ENCODE measurements at regions not wholly inside any gene's neighbourhood (a gene's known extent, or its start where the extent isn't known, plus 50 kb on each side); places are given as distances from the start of the nearest gene placed in this dataset.

- H3K4me3 ChIP-seq (ENCODE audit: low read depth, low read length): no peak overlapping the region
These were observed 120.8 kb downstream of the CTTN start for GRCh38 chr11:70519117-70519516.

DNA sequence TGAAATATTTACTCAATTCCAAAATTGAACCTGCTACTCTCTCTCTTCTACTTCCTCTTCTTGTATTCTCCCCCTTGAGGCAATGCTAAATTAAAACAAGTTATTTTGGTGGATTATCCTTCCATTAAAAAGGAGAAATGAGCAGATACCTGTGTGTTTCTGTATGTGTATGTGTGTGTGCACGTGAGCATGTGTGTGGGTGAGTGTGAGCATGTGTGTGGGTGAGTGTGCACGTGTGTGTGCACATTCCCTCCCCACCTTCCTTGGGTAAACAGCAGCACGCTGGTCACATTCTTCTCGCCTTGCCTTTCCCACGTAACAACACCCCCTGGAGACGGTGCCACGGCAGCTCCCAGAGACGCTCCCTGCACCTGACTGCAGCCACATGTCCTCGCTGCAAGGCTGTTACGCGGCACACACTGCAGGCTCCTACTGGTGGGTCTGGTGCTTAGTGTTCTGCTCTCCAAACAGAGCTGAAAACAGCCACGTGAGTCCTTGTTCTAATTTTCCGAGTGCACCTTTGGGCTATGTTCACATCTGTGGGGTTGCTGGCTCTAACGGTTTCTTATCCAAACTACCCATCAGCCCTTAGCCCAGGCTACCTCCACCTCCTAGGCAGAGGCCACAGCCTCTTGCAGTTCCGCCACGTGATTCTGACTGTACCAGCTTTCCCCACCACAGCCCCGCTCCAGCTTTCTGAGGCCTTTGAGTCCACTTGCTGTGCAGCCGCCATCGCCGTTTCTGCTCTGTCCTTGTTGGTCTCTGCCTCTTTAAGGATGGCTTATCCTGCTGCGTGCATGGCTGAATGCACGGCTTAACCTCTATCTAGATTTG is 123.4 kb downstream of the CTTN start:
- H3K4me3 ChIP-seq (ENCODE audit: low read depth, low read length): no peak overlapping the region

DNA sequence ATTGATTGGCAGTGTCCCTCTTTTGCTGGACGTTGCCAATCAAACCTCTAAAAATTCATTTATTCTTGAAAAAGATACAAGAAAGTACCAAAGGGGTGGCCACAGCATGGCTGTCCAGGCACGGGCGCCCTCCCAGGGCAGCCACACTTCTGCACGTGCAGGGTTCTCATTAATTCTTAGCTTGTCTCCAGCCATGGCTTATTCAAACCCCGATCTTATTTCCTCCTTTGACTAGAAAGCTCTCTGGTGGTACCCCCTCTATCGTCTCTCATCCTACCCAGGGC is 123.9 kb downstream of the CTTN start:
- H3K4me3 ChIP-seq (ENCODE audit: low read depth, low read length): no peak overlapping the region

DNA sequence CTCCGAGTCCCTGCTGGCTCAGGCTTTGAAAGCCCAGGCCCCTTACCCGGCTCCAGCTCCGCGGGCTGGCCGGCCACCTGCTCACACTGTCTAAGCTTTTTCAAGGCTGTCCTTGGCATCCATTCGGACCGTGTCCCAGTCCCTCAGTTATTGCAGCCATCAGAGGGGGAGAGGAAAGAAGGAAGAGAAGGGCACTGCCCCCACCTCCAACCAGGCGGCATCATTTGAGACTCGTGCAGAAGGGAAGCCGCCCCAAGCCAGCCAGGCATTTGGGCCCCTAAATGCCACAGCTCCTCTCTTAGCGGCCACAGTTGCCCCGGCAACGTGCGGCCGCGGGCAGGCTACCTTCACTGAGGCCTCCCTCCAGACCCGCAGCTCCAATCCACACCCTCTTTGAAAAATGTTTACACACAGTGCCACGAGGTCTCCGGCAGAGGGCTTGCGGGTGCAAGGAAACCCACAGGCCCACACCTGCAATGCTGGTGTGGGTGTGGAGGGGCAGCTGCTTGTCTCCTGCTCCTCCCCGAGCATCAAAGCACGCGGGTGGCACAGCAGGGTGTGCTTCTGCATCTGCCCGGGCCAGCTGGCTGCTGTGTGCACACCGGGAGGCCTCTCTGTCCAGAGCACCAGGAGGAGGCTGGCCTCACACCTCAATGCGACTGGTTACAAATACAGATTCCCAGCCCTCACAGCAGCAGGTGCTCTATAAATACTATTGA is 124.4 kb downstream of the CTTN start:
- no peak overlapping the region for H3K4me3 ChIP-seq (ENCODE audit: low read depth, low read length)

GRCh38 chr11:70523384-70524095 is 125.2 kb downstream of the CTTN start:
- H3K4me3 ChIP-seq (ENCODE audit: low read depth, low read length): no peak overlapping the region

- H3K4me3 ChIP-seq (ENCODE audit: low read depth, low read length): no peak overlapping the region
These were observed 126.0 kb downstream of the CTTN start for GRCh38 chr11:70524096-70524922.

GRCh38 chr11:70525006-70525405 is 126.7 kb downstream of the CTTN start:
- H3K4me3 ChIP-seq (ENCODE audit: low read depth, low read length): no peak overlapping the region

GRCh38 chr11:70525466-70525865 is 127.1 kb downstream of the CTTN start:
- no peak overlapping the region for H3K4me3 ChIP-seq (ENCODE audit: low read depth, low read length)

DNA sequence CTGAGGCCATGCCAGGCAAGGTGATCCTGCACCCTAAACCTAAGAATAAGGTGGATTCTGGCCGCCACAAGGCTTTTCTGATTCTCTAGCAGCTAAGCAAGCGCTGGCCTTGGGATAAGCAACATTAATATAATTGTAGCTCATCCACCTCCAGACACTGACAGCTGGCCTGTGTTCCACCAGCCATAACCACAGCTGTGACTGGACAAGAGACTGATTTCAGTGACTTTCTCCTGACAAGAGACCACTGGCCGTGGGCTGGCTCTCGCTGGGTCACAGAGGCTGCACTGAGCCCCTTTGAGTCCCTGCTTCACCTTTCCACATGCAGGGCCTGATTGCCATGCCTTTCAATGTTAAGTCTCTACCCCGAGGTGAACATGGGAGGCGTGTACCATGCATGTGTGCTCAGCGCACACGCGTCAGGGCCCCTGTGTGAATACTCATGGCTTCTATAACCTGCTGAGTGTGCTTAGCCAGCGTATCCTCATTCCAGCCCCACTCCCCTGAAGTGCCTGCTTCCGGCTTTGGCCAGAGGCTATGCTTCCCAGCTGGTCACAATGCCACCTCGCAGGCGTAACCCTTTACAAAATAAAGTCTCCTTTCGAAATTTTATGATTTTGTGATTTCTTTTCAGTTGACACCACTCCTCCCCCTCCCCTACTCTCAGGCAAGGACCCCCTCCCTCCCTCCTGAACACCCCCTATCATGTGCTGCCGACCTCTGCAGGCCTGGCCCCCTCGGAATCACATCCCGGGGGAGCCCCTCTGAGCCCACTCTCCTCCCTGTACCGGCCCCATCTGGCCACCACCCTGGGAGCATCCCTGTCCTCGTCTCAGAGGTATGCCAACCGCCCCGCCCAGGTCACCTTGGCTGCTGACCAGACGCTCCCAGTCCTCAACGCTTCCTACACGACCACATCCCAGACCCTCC is 128.1 kb downstream of the CTTN start:
- no peak overlapping the region for H3K4me3 ChIP-seq (ENCODE audit: low read depth, low read length)

- H3K4me3 ChIP-seq (ENCODE audit: low read depth, low read length): no peak overlapping the region
These were observed 128.7 kb downstream of the CTTN start for GRCh38 chr11:70527046-70527395.

- no peak overlapping the region for H3K4me3 ChIP-seq (ENCODE audit: low read depth, low read length)
These were observed 129.2 kb downstream of the CTTN start for GRCh38 chr11:70527429-70528045.

DNA sequence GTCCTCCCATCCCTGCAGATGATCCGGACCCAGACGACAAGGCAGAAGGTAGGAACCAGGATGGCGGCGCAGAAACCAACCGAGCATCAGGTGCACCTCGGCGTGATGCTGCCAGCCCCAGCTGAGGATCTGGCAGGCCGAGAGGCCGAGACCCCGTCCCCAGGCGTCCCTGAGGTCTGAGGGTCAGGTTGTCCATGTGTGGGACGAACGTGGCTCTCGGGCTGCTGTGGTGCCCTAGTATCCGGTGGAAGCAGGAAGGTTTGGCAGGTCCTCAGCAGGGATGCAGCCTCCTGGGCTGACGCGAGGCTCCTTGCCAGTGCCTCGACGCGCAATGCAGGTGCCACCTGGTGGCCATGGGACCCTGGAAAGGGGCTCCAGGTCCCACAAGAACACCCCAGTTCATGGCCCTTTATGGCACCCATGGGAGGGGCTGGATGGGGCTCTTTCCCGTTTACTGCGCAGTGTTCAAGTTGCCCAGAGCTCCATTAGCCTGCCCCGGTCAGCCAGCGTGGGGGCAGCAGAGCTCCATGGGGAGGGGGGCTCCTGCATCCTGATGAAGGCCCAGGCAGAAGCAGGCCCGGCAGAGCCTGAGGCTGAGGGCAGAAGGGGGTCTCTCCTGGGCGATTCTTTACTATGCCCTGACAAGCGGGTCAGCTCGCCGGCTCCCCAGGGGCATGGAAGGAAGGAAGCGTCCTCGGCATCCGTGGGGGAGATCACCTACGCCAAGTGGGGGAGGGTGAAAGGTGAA is 129.9 kb downstream of the CTTN start:
- H3K4me3 ChIP-seq (ENCODE audit: low read depth, low read length): no peak overlapping the region

DNA sequence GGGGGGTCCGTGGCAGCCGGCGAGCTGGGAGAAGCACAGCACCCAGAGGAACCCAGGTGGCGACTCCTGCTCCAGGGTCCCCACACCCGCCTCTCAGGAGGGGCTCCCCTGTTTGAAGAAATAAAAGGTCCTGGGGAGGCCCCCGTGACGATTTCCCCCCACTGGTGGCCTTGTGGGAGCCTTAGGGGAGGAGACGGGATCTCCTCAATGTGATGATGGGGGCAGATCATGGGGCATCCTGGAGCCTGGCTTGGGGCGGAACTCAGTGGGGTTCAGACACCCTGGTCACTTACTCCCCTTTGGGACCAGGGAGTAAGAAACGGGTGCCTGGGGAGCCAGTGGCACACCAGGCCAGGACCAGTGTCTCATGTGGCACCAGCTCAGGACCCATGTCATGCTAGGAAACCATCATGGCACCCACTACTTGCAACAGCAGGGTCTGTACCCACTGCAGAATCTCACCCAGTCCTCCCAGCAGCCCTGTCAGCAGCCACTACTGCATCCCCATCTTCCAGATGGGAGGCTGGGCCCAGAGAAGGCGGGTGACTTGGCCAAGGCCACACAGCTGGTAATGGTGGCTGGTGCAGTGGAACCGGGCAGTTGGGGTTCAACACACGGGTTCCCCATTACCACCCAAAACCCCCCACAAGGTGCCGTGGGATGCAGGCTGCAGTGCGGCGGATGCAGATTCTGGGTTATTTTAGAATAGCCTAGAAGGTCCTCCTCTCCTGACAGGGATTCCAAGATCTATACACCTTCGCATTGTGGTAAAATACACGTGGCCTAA is 130.7 kb downstream of the CTTN start:
- H3K4me3 ChIP-seq (ENCODE audit: low read depth, low read length): no peak overlapping the region

- no peak overlapping the region for H3K4me3 ChIP-seq (ENCODE audit: low read depth, low read length)
These were observed 131.7 kb downstream of the CTTN start for GRCh38 chr11:70530010-70530409.

DNA sequence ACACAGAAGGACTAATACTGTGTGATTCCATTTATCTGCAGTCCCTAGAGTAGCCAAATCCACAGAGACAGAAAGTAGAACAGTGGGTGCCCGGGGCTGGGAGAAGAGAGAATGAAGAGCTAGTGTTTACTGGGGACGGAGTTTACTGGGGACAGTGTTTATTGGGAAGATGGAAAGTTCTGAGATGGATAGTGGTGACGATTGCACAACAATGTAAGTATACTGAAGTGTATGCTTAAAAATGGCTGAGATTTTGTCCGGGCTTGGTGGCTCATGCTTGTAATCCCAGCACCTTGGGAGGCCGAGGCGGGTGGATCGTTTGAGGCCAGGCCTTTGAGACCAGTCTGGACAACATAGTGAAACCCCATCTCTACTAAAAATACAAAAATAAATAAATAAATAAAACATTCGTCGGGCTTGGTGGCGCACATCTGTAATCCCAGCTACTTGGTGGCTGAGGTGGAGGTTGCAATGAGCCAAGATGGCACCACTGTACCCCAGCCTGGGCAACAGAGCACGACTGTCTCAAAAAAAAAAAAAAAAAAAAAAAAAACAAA is 132.4 kb downstream of the CTTN start:
- H3K4me3 ChIP-seq (ENCODE audit: low read depth, low read length): no peak overlapping the region

DNA sequence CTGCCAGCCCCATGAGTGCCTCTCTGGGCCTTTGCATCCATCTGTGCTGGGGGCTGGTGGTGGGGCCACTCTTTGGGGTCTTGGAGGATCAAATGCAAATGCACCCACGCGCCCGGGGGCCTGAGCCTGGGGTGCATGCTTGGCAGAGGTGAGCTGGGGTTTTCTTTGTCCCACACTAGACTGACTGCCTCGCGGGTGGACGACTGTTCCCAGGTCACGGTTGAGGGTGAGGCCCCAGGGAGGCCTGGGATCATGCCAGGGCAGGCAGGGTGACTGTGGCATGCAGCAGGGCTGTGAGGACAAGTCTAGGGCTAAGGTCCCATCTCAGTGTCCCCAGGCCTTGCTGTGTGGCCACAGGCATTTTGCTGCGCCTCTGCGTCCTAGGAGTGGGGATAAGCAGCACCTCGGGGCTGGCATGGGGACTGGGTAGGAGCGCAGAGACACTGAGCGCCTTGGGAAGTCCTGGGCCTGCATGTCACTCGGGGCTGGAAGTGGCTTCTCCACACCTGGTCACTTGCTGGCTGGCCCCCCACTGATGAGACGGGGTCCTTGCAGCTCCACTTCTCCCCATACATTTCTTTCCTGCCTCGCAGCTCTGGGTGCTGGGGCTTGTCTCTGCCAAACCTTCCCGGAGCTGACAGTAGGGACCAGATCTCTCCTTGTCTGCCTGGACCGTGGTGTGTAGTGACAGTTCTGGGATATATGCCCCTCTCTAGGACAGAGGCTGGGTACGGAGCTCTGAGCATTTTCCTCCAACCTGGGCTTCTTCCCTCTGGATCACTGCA is 133.1 kb downstream of the CTTN start:
- no peak overlapping the region for H3K4me3 ChIP-seq (ENCODE audit: low read depth, low read length)

DNA sequence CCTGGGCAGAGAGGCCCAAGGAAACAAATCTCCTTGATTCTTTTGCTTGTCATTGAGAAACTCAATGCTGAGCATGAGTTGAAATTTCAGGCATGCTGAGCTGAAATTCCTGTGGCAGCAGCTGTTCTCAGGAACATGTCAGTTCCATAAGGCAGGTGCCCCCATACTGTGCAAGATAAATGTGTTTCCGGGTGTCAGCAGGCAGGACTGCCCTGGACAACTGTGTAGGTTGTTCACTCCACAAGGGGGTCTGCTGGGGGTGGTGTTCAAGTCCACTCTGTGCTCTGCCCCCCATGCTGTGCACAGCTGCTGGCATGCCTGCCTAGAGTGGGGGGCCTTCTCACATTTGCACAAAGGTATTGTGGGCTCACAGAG is 133.7 kb downstream of the CTTN start:
- H3K4me3 ChIP-seq (ENCODE audit: low read depth, low read length): no peak overlapping the region

Data from iPS-11a (cell line).